HG02840 (cell line): ENCODE measurements at regions not wholly inside any gene's neighbourhood (a gene's known extent, or its start where the extent isn't known, plus 50 kb on each side); places are given as distances from the start of the nearest gene placed in this dataset.
"Not testable (repeated sequence)": the region's sequence is repeated elsewhere in the genome, so short reads cannot be mapped to it uniquely, and the experiment has no call there.

Source experiments
- ATAC-seq: cut with Tn5 transposase; IDR thresholded peaks from one replicate; pipeline ENCODE4 v1.9.1; 2021; ENCODE audit warnings: mild to moderate bottlenecking, moderate library complexity, moderate number of reproducible peaks; ENCODE audit not compliant: unreplicated experiment, low FRiP score

DNA sequence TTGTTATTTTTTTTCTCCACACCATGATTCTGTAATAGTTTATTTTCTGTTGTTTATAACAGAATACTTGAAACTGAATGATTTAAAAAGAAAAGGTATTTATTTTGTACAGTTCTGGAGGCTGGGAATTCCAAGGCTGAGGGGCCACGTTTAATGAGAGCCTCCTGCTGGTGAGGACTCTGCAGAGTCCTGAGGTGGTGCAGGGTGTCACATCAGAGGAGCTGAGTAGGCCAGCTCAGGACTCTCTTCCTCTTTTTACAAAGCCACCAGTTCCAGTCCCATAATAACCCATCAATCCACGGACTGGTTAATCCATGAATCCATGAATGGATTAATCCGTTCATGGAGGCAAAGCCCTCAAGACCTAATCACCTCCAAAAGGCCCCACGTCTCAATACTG is 71.6 kb downstream of the TFAP2A start:
- no peak for ATAC-seq

DNA sequence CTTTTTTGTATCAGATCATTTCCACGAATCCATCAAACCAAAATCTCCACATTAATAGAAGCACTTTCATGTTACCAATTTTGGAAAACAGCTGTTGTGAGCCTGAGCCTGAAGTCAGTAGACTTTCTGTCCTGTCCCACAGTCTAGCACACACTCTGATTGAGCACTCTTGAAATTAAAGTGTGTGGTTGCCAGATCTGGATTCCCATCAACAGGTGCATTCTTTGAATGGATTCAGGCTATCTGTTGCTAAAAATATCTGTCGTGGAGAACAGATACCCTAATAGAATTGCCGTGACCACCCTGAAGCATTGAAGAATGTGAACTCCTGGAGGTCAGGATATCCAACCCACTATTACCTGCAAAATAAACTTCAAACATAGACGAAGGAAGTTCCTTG is 73.3 kb downstream of the TFAP2A start:
- no peak for ATAC-seq

DNA sequence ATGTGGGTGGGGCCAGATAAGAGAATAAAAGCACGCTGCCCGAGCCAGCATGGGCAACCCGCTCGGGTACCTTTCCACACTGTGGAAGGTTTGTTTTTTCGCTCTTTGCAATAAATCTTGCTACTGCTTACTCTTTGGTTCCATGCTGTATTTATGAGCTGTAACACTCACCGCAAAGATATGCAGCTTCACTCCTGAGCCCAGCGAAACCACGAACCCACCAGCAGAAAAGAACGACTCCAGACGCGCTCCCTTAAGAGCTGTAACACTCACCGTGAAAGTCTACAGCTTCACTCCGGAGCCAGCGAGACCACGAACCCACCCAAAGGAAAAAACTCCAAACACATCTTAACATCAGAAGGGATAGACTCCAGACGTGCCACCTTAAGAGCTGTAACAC is 76.7 kb downstream of the TFAP2A start:
- ATAC-seq: no peak

DNA sequence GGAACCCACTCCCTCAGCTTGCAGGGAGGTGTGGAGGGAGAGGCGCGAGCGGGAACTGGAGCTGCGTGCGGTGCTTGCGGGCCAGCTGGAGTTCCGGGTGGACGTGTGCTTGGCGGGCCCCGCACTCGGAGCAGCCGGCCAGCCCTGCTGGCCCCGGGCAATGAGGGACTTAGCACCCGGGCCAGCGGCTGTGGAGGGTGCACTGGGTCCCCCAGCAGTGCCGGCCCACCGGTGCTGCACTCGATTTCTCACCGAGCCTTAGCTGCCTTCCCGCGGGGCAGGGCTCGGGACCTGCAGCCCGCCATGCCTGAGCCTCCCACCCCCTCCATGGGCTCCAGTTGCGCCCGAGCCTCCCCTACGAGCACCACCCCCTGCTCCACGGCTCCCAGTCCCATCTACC is 77.5 kb downstream of the TFAP2A start:
- ATAC-seq: not testable (repeated sequence)

DNA sequence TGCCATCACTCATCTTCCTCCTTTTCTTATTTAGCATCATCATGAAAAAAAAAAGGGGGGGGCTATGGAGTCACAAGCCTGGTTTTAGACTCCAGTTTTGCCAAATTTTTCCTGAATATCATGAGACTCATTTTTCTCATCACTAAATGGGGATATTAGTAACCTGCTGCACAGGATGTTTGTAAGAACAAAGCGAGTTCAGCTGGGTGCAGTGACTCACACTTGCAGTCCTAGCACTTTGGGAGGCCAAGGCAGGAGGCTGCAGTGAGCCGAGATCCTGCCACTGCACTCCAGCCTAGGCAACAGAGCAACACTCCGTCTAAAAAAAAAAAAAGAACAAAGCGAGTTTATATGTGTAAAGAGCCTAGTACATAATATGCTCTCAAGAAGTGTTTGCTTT is 82.8 kb downstream of the TFAP2A start:
- no peak for ATAC-seq

DNA sequence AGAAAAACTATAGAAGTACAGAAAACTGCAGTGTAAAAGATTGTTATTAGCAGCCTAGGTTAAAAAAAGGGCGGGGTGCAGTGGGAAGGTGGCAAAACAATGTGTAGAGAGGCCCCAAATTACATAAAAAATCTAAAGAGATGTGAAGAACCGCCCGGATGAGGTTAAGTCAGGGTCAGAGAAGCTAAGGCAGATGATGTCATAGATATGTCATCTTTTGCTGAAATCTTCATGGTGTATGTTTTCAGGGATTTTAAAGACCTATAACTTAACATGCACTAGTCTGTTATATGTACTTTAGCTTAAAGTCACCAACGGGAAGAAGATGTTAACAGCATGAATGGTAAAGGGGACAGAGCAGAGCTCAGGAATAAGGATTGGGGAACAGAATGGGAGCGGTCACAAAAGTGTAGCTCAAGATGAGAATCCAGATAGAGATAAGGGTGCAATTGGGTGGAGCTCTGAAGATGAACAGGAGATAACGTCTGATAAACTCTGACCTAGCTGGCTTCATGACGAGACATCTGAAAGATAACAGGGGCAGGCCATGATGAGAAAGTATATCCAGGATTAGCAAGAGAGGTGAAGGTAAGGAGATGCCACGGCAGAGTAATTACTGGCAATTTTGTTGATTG is 83.4 kb downstream of the TFAP2A start:
- no peak for ATAC-seq

DNA sequence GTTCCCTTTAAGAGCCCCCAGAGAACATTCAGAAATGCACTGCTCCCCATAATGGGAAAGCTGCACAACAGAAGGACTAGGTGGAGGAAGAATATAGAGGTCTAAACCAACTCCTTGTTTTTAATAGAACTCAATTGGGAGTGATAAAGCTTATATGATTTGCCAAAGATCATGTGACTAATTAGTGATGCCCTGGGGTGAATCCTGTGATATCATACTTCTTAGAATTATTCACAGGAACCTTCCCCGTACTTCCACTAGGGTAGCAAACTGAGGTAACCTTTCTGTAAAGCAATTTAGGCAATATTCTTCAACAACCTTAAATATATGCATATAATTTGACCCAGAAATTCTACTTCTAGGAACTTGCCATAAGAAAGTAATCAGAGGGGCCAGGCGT is 84.4 kb downstream of the TFAP2A start:
- ATAC-seq: no peak

DNA sequence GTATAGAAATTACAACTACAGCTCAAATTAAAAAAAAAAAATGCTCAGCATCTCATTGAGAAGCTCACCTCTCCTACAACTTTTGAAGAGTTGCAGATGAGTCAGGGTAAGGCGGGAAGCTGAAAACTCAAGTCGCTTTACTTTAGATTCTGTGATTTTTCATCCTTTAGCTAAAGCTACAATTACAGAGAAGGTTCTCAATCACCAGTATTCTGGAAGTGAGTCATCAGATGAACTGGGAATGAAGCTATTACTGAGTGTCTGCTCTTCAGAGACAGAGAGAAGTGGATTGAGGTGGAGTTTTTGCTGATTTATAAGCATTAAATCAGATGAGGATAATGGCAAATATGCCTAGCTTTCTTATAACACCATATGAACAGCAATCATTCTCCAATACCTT is 91.9 kb downstream of the TFAP2A start:
- ATAC-seq: no peak

DNA sequence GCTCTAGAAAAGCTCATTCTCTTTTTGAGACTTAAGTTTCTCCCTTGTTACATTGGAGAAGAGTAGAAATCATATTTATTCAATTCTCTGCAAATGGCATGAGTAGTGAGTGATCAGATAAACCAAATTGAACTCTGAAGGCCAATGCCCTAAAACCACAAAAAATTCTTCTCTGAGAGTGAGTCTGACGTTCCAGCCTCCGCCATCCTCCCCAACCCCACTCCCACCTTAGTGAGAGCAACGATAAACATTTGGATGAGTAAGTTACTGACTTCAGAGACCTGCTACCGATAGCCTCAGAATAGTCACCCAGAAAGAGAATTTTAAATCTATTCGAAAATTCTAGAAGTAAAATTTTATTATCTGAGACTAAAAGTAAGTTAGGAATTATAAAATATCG is 94.6 kb downstream of the TFAP2A start:
- ATAC-seq: no peak

DNA sequence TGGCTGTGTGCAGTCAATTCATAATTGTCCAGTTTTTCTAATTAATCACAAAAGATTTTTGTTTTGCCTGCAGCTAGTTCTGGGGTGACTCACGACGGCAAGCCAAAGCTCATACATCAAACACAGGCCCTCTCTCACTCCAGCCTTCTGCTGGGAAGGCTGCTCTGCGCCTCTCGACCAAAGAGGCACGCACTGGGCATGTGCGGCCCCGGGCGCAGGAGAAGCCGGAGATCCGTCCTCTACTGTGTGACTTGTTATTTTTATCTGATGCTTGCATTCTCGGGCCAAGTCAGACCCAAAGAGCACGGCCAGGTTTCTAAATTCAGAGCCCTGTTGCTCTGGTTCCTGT is 98.5 kb downstream of the TFAP2A start:
- ATAC-seq: no peak

DNA sequence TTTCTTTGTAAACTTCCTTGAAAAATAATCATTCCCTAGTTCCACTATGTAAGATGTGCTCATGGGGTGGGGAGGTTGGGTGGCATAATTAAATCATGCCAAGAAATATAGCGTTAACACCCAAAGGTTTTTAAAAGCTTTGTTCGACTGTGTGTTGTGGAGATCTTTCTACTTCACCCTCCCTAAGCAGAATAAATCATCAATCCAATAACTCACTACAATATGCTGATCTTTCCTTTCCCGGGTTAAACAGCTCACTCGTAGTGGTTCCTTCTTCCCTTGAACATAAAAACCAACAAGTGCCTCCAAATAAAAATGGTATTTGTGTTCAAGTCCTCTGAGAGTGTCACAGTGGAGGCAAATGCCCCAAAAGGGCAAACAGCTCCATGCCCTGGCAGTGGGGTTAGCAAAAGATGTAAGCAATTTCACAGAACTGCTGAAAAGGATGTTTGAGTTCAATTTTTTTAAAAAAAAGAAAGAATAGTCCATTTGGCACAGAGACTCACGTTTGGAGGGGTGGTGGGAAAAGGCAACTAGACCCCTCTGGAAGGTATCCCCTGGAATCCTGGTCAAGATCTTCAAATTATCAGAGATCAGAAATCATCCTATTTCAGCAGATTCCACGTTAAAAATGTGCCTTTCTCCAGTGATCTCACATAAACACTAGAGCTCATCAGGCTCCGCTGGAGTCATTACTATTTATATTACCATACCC is 99.1 kb downstream of the TFAP2A start:
- no peak for ATAC-seq

DNA sequence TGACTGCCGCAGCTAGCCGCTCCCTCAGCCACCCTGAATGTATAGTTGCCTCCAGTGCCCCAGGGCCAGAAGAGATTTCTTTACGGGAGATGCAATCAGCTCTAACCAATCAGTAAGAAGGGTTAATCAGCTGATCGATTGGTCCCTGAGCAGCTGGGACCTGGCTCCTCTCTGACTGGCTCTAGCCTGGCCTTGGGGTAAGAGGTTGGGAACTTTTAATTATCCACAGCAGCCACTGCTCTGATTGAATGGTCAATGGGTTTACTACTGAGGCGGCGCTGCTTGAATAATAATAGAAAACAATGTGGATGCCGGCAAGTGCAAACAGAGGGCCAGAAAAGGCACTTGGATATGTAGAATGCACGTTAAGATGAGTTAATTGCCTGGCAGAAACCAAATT is 99.8 kb downstream of the TFAP2A start:
- no peak for ATAC-seq

DNA sequence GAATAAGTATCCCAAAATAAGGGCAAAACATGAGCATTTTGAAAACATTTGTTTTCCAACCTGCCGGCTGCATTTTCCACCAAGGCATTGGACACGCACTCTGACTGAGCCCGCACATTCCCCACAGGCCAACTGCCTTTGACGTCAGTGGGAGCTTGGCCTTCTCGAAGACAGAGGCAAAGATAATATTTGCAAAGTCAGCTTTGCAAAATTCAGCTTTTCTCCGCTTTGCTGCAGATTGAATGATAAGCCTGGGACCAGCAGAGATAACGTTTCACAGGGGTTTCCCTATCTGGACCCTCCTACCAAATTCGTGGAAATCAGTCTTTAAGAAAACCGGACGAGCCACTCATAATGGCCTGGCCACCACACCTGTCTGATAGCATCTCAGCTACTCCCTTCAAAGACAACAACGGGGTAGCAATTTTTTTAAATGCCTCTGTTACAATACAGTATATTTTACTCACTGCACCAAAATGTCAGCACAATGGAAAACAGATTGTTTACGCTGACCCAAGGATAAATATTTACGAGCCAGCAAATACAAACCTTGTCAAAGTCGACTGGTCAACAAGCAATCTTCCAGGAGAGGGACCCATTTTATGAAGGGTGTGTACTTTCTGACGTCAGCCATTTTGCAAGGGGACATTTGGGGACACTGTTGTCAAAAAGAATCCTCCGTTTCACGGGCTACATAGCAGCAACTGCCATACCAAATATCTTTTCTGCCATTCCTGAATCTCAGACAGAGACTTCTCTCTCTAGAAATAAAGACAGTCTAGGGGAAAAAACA is 100.5 kb downstream of the TFAP2A start:
- ATAC-seq: no peak

DNA sequence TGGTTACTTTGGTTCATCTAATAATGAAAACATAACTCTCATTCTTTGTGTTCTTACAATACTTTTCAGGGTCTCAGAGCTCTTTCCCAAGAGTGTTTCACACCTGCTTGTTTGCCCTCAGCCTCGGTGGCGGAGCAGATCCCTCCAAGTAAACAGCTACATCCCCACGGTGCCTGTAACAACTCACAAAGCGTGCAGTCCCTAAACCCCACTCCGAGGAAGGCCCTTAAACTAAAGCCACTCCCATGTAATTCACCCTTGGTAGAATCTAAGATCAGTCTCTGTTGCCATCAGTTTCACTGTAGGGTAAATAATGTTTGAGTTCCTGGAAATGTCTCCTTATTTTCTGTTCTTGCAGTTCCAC is 101.1 kb downstream of the TFAP2A start:
- ATAC-seq: no peak

DNA sequence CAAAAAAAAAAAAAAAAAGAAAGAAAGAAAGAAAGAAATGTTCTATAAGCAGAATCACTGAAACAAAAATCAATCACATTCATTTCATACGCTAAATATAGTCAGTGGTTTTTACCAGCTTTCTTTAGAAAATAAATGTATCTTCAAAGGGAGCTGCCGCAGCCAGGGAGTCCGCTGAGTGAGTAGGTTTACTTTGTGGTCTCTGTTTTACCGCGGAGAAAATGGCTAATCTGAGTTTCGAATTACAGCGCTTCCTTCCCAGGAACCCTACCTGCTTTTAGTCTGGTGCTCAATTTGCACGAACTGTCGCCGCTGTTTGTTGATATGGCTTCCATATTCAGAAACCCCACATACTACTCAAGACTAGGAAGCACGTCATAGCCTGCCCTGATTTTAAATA is 102.4 kb downstream of the TFAP2A start:
- no peak for ATAC-seq

DNA sequence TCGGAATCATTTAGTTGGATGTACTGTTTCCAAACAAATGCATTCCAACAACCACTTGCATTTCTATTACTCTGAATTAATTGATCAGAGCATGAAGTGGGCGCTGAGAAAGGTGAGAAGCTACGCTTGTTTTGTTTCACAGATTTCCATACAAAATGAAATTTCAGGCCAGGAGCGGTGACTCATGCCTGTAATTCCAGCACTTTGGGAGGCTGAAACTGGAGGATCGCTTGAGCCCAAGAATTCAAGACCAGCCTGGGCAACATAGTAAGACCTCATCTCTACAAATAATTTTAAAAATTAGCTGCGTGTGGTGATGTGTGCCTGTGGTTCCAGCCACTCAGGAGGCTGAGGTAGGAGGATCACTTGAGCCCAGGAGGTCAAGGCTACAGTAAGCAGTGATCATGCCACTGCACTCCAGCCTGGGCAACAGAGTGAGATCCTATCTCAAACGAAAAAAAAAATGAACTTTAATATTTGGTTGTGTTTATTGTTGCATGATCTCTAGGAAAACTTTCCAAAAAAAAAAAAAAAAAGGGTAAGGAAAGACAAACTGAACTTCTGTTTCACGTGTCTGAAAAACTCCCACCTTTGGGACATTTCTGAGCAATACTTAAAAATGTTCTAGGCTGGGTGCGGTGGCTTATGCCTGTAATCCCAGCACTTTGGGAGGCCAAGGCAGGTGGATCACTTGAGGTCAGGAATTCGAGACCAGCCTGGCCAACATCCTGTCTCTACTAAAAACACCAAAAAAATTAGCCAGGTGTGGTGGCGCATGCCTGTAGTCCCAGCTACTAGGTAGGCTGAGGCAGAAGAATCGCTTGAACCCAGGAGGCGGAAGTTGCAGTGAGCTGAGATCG is 103.1 kb downstream of the TFAP2A start:
- ATAC-seq: not testable (repeated sequence)

DNA sequence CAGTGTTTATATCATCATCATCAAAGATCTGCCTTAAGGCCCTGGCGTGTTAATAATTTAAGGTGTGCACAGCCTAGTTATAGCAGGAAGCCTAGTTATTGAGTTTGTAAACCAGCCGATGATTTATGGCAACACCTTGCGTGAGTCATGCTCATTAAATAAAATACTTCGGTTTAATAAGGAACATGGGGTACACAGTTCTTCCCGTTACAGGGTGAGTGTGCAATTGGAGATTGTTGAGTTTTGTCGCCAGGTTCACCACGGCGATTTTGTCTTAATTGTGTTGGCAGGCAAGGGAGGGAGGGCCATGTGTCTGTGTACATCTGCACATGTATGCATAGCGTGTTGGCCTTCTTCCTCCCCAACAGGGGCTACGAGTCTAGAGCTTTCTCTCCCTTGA is 104.0 kb downstream of the TFAP2A start:
- no peak for ATAC-seq

DNA sequence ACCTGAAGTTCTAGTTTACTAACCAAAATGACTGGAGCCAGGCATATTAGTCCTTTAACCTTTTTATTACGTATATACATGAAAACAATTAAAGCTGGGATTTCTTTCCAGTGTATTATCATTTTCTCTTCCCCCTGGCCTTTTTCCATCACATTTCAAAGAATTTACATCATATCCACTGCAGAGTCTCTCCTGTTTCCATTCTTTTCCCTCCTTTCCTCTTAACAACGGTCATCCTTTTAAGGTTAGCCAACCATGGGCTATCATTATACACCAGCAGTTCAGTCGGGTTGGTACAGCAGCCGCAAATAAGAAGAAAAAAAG is 104.6 kb downstream of the TFAP2A start:
- ATAC-seq: no peak

DNA sequence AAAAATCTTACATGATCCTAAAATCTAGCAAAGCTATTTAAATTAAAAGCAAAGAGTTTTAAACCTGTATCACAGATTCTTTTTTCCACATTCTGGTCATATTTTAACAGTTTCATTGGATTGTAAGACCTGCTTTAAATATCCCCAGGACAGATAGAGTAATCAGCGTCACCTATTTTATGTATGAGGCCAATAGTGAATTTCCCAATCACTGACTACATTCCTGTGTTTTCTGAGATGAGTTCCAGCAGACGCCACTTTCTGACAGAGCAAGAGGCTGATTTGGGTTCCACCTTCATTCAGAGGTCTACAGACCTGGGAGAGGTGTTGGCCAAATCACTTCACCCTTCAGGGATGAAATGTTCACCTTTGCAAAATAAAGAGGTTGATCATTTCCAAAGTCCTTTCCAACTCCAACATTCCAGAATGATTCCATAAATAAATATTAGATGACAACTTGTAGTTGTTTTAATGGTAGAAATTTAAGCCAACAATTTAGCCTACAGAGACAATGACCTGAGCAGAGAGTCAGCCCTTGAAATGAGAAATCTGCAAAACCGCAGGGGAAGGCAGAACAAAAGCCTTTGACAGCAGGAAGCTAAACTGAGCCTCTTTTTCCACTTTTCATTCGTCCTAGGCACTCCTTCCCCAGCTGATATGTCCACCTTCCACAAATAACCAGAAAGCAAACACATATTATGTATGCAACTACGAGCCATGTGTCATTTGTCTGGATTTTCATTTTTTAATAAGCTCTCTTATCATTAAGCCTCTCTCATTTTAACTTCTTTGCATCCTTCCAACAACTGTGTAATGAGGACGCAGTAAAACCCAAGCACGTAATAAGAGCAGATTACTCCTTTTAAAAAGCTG is 105.2 kb downstream of the TFAP2A start:
- ATAC-seq: no peak

DNA sequence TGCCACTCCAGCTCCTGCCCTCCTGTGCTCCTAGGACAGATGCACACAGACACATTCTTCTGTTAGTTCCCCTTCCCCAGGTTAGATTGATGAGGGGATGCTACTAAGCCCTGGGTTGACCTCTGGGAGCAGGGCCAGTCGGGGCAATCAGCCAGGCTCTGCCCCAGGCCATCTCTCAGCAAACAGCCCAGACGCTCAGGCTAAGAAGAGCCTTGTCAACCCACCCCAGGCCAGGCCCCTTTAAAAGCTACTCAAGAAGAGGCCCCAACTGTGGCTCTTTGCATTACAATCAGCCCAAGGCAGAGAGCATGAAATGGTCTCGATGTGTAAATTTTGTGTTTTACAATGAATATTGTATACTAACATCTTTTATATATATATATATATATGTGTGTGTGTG is 107.4 kb downstream of the TFAP2A start:
- no peak for ATAC-seq
